ENCODE measurements at regions not wholly inside any gene's neighbourhood (a gene's known extent, or its start where the extent isn't known, plus 50 kb on each side); places are given as distances from the start of the nearest gene placed in this dataset.

GRCh38 chr4:110787109-110787508 lies 164.2 kb upstream of the PITX2 start:
- ChIA-PET POLR2A (no interaction called here), CTCF (no interaction called here)
- no peak for TF ChIP-seq CTCF (IDR thresholded peaks at IDR 0.05; ENCODE audit: control extremely low read depth, extremely low read depth, low read depth, missing control alignments)
- DNase-seq (ENCODE audit: extremely low spot score), result no peak

- TF ChIP-seq CTCF (IDR thresholded peaks at IDR 0.05; ENCODE audit: control extremely low read depth, extremely low read depth, low read depth, missing control alignments), result no peak
- DNase-seq (ENCODE audit: extremely low spot score), result no peak
- POLR2A ChIA-PET, result no interaction called here
- CTCF ChIA-PET, result no interaction called here
Observed at GRCh38 chr4:110787707-110788106, 164.8 kb upstream of the PITX2 start.

- ChIA-PET CTCF (no interaction called here), POLR2A (no interaction called here)
- no peak for TF ChIP-seq CTCF (IDR thresholded peaks at IDR 0.05; ENCODE audit: control extremely low read depth, extremely low read depth, low read depth, missing control alignments)
- no peak for DNase-seq (ENCODE audit: extremely low spot score)
Observed at GRCh38 chr4:110788302-110788701, 165.4 kb upstream of the PITX2 start.

GRCh38 chr4:110792036-110792435 lies 169.2 kb upstream of the PITX2 start:
- no peak for TF ChIP-seq CTCF (IDR thresholded peaks at IDR 0.05; ENCODE audit: control extremely low read depth, extremely low read depth, low read depth, missing control alignments)
- CTCF ChIA-PET, result interaction anchor here (0.9 to 1.6 kb wide), 2 partner anchors 9 to 20 kb away, joined by 3 to 4 read pairs; no protein-coding TSS in a partner anchor
- POLR2A ChIA-PET, result no interaction called here
- DNase-seq (ENCODE audit: extremely low spot score), result no peak

GRCh38 chr4:110793381-110793801 lies 170.5 kb upstream of the PITX2 start:
- ChIA-PET CTCF (interaction anchor here (0.7 to 1.6 kb wide), 3 partner anchors 10 to 19 kb away, joined by 3 to 4 read pairs (median 4); no protein-coding TSS in a partner anchor), POLR2A (no interaction called here)
- DNase-seq (ENCODE audit: extremely low spot score), result no peak
- no peak for TF ChIP-seq CTCF (IDR thresholded peaks at IDR 0.05; ENCODE audit: control extremely low read depth, extremely low read depth, low read depth, missing control alignments)

GRCh38 chr4:110793890-110794554 lies 171.1 kb upstream of the PITX2 start:
- TF ChIP-seq CTCF (IDR thresholded peaks at IDR 0.05; ENCODE audit: control extremely low read depth, extremely low read depth, low read depth, missing control alignments), result no peak
- POLR2A ChIA-PET, result no interaction called here
- DNase-seq (ENCODE audit: extremely low spot score), result no peak
- CTCF ChIA-PET, result interaction anchor here (0.7 to 1.6 kb wide), 2 partner anchors 9 to 19 kb away, joined by 4 read pairs; no protein-coding TSS in a partner anchor
